ENCODE measurements at regions not wholly inside any gene's neighbourhood (a gene's known extent, or its start where the extent isn't known, plus 50 kb on each side); places are given as distances from the start of the nearest gene placed in this dataset.

DNA sequence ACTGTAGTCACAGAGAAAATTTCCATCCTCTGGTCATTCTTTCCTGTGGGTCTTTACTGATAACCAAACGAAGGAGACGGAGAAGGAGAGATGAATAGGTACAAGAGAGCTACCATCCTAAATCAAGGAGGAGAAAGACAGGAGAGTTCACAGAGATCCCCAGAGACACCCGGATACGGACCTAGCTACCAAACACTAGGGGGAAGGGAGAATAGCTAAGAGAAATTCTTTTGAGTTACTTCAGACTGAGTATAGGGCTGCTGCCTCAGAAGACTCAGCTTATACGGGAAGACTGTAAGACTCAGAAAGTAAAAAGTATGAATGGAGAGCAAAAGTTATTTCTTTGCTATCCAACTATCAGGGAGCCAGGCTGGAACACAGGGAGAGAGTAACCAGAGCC is 572.1 kb downstream of the C4orf33 start:
- H3K4me3 ChIP-seq (ENCODE audit: low read depth, low read length) = no peak overlapping the region
- TF ChIP-seq, protein P1, sequence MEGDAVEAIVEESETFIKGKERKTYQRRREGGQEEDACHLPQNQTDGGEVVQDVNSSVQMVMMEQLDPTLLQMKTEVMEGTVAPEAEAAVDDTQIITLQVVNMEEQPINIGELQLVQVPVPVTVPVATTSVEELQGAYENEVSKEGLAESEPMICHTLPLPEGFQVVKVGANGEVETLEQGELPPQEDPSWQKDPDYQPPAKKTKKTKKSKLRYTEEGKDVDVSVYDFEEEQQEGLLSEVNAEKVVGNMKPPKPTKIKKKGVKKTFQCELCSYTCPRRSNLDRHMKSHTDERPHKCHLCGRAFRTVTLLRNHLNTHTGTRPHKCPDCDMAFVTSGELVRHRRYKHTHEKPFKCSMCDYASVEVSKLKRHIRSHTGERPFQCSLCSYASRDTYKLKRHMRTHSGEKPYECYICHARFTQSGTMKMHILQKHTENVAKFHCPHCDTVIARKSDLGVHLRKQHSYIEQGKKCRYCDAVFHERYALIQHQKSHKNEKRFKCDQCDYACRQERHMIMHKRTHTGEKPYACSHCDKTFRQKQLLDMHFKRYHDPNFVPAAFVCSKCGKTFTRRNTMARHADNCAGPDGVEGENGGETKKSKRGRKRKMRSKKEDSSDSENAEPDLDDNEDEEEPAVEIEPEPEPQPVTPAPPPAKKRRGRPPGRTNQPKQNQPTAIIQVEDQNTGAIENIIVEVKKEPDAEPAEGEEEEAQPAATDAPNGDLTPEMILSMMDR (IDR thresholded peaks at IDR 0.05; ENCODE audit: low read depth, low read length, missing control alignments) = no peak
- no peaks in the 10 kb centered on the region for H3K27me3 ChIP-seq (replicated peaks)
- H3K27ac ChIP-seq = no peak overlapping the region
- no peak for DNase-seq
- H3K36me3 ChIP-seq (replicated peaks) = no peaks in the 10 kb centered on the region
- in situ Hi-C loops (cut with HindIII; ENCODE audit: low pct_ligation_motif_present, low sequenced_read_pairs) = no loop called here

- DNase-seq = no peak
- in situ Hi-C loops (cut with HindIII; ENCODE audit: low pct_ligation_motif_present, low sequenced_read_pairs) = no loop called here
- TF ChIP-seq, protein P1 (IDR thresholded peaks at IDR 0.05; ENCODE audit: low read depth, low read length, missing control alignments) = no peak
- Histone ChIP-seq H3K27me3 (replicated peaks) (no peaks in the 10 kb centered on the region), H3K4me3 (ENCODE audit: low read depth, low read length) (no peak overlapping the region), H3K36me3 (replicated peaks) (no peaks in the 10 kb centered on the region), H3K27ac (no peak overlapping the region)
These were observed 577.0 kb downstream of the C4orf33 start for GRCh38 chr4:129672941-129673340.

- H3K4me3 ChIP-seq (ENCODE audit: low read depth, low read length) = no peak overlapping the region
- no peak for DNase-seq
- H3K27me3 ChIP-seq (replicated peaks) = no peaks in the 10 kb centered on the region
- no peaks in the 10 kb centered on the region for H3K36me3 ChIP-seq (replicated peaks)
- TF ChIP-seq, protein P1 (IDR thresholded peaks at IDR 0.05; ENCODE audit: low read depth, low read length, missing control alignments) = no peak
- in situ Hi-C loops (cut with HindIII; ENCODE audit: low pct_ligation_motif_present, low sequenced_read_pairs) = no loop called here
- H3K27ac ChIP-seq = no peak overlapping the region
These were observed 579.1 kb downstream of the C4orf33 start for GRCh38 chr4:129675036-129675435.

- no peak for DNase-seq
- H3K27me3 ChIP-seq (replicated peaks) = no peaks in the 10 kb centered on the region
- H3K4me3 ChIP-seq (ENCODE audit: low read depth, low read length) = no peak overlapping the region
- TF ChIP-seq, protein P1 (IDR thresholded peaks at IDR 0.05; ENCODE audit: low read depth, low read length, missing control alignments) = no peak
- H3K36me3 ChIP-seq (replicated peaks) = no peaks in the 10 kb centered on the region
- H3K27ac ChIP-seq = no peak overlapping the region
- in situ Hi-C loops (cut with HindIII; ENCODE audit: low pct_ligation_motif_present, low sequenced_read_pairs) = no loop called here
These were observed 581.0 kb downstream of the C4orf33 start for GRCh38 chr4:129676934-129677333.

- in situ Hi-C loops (cut with HindIII; ENCODE audit: low pct_ligation_motif_present, low sequenced_read_pairs) = no loop called here
- no peak overlapping the region for H3K27ac ChIP-seq
- H3K4me3 ChIP-seq (ENCODE audit: low read depth, low read length) = no peak overlapping the region
- TF ChIP-seq, protein P1 (IDR thresholded peaks at IDR 0.05; ENCODE audit: low read depth, low read length, missing control alignments) = no peak
- H3K36me3 ChIP-seq (replicated peaks) = no peaks in the 10 kb centered on the region
- no peaks in the 10 kb centered on the region for H3K27me3 ChIP-seq (replicated peaks)
- DNase-seq = no peak
These were observed 586.6 kb downstream of the C4orf33 start for GRCh38 chr4:129682586-129682985.

DNA sequence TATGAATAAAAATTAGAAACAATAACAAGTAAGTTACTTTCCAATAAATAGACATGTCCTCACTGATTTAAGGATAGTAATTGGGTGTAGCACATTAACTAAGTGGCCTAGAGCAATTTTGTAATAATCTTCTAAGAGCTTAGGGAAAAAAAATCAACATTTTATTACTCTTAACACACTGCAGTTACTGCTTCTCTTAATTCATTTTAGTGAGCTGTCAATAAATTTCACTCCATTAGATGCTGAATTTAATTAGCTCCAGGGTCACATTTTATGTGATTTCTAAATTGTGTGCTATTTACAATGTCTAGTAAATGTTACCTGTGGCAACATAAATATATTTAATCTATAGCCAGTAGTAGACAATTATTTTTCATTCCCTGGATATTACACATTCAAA is 612.0 kb downstream of the C4orf33 start:
- DNase-seq = no peak
- TF ChIP-seq, protein P1 (IDR thresholded peaks at IDR 0.05; ENCODE audit: low read depth, low read length, missing control alignments) = no peak
- H3K27ac ChIP-seq = no peak overlapping the region
- no peaks in the 10 kb centered on the region for H3K36me3 ChIP-seq (replicated peaks)
- in situ Hi-C loops (cut with HindIII; ENCODE audit: low pct_ligation_motif_present, low sequenced_read_pairs) = no loop called here
- H3K27me3 ChIP-seq (replicated peaks) = no peaks in the 10 kb centered on the region
- no peak overlapping the region for H3K4me3 ChIP-seq (ENCODE audit: low read depth, low read length)

All from brain microvascular endothelial cell (primary cell).